ENCODE measurements at regions not wholly inside any gene's neighbourhood (a gene's known extent, or its start where the extent isn't known, plus 50 kb on each side); places are given as distances from the start of the nearest gene placed in this dataset.

GRCh38 chr2:134153294-134153880, 100.5 kb upstream of the MGAT5 start:
- Histone ChIP-seq H3K79me2 (ENCODE audit: insufficient read depth, low read length) (peaks cover 82% of the 10 kb centered on the region), H4K20me1 (ENCODE audit: insufficient read depth, low read length, poor library complexity, severe bottlenecking) (peaks cover 19% of the 10 kb centered on the region), H3K9me2 (replicated peaks; ENCODE audit: low read depth, low read length) (no peaks in the 10 kb centered on the region), H3K4me3 (ENCODE audit: low read length, poor library complexity, severe bottlenecking) (no peak overlapping the region), H3F3A (ENCODE audit: low read depth) (no peaks in the 10 kb centered on the region), H3K4me1 (ENCODE audit: insufficient read depth, low read length, poor library complexity, severe bottlenecking) (peaks cover 4% of the 10 kb centered on the region), H3K4me2 (ENCODE audit: low read depth, low read length, poor library complexity, severe bottlenecking) (no peak overlapping the region), H3K9ac (ENCODE audit: low read depth, low read length, poor library complexity, severe bottlenecking) (no peak overlapping the region), H3K9me3 (ENCODE audit: insufficient read depth, low read depth, low read length) (no peaks in the 10 kb centered on the region), H3K36me3 (ENCODE audit: insufficient read depth, low read length) (peaks cover 14% of the 10 kb centered on the region; the same call in 1 of the 2 replicates), H3K27me3 (ENCODE audit: insufficient read depth, low read length, poor library complexity, severe bottlenecking) (no peaks in the 10 kb centered on the region), H2AFZ (ENCODE audit: low read length) (no peak overlapping the region)
- TF ChIP-seq EZH2phosphoT487 (IDR thresholded peaks at IDR 0.05; ENCODE audit: borderline replicate concordance) (no peak), CTCF (conservative IDR thresholded peaks at IDR 0.05; ENCODE audit: low read length) (no peak)

GRCh38 chr2:134154246-134154645, 99.6 kb upstream of the MGAT5 start:
- Histone ChIP-seq H3K9me3 (ENCODE audit: insufficient read depth, low read depth, low read length) (no peaks in the 10 kb centered on the region), H3K9me2 (replicated peaks; ENCODE audit: low read depth, low read length) (no peaks in the 10 kb centered on the region), H4K20me1 (ENCODE audit: insufficient read depth, low read length, poor library complexity, severe bottlenecking) (peaks cover 16% of the 10 kb centered on the region), H3K4me1 (ENCODE audit: insufficient read depth, low read length, poor library complexity, severe bottlenecking) (peaks cover 4% of the 10 kb centered on the region), H3K27me3 (ENCODE audit: insufficient read depth, low read length, poor library complexity, severe bottlenecking) (no peaks in the 10 kb centered on the region), H3K9ac (ENCODE audit: low read depth, low read length, poor library complexity, severe bottlenecking) (no peak overlapping the region), H3K4me2 (ENCODE audit: low read depth, low read length, poor library complexity, severe bottlenecking) (no peak overlapping the region), H3F3A (ENCODE audit: low read depth) (no peaks in the 10 kb centered on the region), H3K4me3 (ENCODE audit: low read length, poor library complexity, severe bottlenecking) (no peak overlapping the region), H2AFZ (ENCODE audit: low read length) (no peak overlapping the region), H3K79me2 (ENCODE audit: insufficient read depth, low read length) (peaks cover 81% of the 10 kb centered on the region), H3K36me3 (ENCODE audit: insufficient read depth, low read length) (peaks cover 14% of the 10 kb centered on the region; the same call in 1 of the 2 replicates)
- no peak for TF ChIP-seq CTCF (conservative IDR thresholded peaks at IDR 0.05; ENCODE audit: low read length)
- no peak for TF ChIP-seq EZH2phosphoT487 (IDR thresholded peaks at IDR 0.05; ENCODE audit: borderline replicate concordance)

- Histone ChIP-seq H3K9ac (ENCODE audit: low read depth, low read length, poor library complexity, severe bottlenecking) (no peak overlapping the region), H3K27me3 (ENCODE audit: insufficient read depth, low read length, poor library complexity, severe bottlenecking) (no peaks in the 10 kb centered on the region), H3K4me1 (ENCODE audit: insufficient read depth, low read length, poor library complexity, severe bottlenecking) (no peaks in the 10 kb centered on the region), H4K20me1 (ENCODE audit: insufficient read depth, low read length, poor library complexity, severe bottlenecking) (peaks cover 12% of the 10 kb centered on the region), H3K9me3 (ENCODE audit: insufficient read depth, low read depth, low read length) (no peaks in the 10 kb centered on the region), H3F3A (ENCODE audit: low read depth) (no peaks in the 10 kb centered on the region), H3K9me2 (replicated peaks; ENCODE audit: low read depth, low read length) (no peaks in the 10 kb centered on the region), H3K36me3 (ENCODE audit: insufficient read depth, low read length) (peaks cover 14% of the 10 kb centered on the region; the same call in 1 of the 2 replicates), H2AFZ (ENCODE audit: low read length) (no peak overlapping the region), H3K79me2 (ENCODE audit: insufficient read depth, low read length) (peaks cover 78% of the 10 kb centered on the region), H3K4me2 (ENCODE audit: low read depth, low read length, poor library complexity, severe bottlenecking) (no peak overlapping the region), H3K4me3 (ENCODE audit: low read length, poor library complexity, severe bottlenecking) (no peak overlapping the region)
- no peak for TF ChIP-seq CTCF (conservative IDR thresholded peaks at IDR 0.05; ENCODE audit: low read length)
- TF ChIP-seq EZH2phosphoT487 (IDR thresholded peaks at IDR 0.05; ENCODE audit: borderline replicate concordance): no peak
Observed at GRCh38 chr2:134155134-134155533, 98.7 kb upstream of the MGAT5 start.

Data from Loucy (cell line).